PFSK-1 (cell line): ENCODE measurements at regions not wholly inside any gene's neighbourhood (a gene's known extent, or its start where the extent isn't known, plus 50 kb on each side); places are given as distances from the start of the nearest gene placed in this dataset.

Experiments
- FOXP2 ChIP-seq: optimal IDR thresholded peaks from 2 replicates; pipeline ENCODE3; 2011; ENCODE audit warnings: borderline replicate concordance, control low read depth, inconsistent platforms; ENCODE audit not compliant: insufficient read depth; ENCODE audit errors: extremely low read length, extremely low read depth
- POLR2AphosphoS5 ChIP-seq: IDR thresholded peaks from 2 replicates; pipeline ENCODE4 v1.6.1; 2012; ENCODE audit warnings: low read depth, mild to moderate bottlenecking, control low read depth, low read length, moderate library complexity
- TF ChIP-seq, protein P1 (sequence below), 2 experiments: IDR thresholded peaks; 2 replicates each; pipeline versions ENCODE4 v1.6.1 to v1.8.0; 2011 to 2012; ENCODE audit warnings: low read depth in 2 of 2, low read length in 2 of 2, control low read depth in 1 of 2, inconsistent platforms in 1 of 2, mild to moderate bottlenecking in 1 of 2, moderate library complexity in 1 of 2; ENCODE audit not compliant: insufficient read depth in 1 of 2

DNA sequence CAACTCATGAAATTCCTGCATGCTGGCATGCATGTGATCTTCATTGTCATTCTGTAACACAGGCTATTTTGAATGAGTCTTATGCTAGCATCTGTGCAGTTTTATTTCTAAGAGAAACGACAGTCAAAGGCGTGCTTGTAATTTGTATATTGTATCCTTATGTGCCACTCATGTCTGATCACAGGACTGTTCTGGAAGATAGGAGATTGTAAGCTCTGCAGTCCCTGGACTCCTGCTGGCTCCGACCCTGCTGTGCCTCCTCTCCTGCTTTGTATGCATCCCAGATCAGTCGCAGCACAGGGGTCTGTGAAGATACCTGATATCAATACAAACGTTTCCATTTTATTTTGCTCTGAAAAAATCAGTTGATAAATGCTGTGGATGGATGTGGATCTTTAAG lies 653.1 kb downstream of the LIG4 start:
- no peak for TF ChIP-seq POLR2AphosphoS5
- TF ChIP-seq, protein P1, sequence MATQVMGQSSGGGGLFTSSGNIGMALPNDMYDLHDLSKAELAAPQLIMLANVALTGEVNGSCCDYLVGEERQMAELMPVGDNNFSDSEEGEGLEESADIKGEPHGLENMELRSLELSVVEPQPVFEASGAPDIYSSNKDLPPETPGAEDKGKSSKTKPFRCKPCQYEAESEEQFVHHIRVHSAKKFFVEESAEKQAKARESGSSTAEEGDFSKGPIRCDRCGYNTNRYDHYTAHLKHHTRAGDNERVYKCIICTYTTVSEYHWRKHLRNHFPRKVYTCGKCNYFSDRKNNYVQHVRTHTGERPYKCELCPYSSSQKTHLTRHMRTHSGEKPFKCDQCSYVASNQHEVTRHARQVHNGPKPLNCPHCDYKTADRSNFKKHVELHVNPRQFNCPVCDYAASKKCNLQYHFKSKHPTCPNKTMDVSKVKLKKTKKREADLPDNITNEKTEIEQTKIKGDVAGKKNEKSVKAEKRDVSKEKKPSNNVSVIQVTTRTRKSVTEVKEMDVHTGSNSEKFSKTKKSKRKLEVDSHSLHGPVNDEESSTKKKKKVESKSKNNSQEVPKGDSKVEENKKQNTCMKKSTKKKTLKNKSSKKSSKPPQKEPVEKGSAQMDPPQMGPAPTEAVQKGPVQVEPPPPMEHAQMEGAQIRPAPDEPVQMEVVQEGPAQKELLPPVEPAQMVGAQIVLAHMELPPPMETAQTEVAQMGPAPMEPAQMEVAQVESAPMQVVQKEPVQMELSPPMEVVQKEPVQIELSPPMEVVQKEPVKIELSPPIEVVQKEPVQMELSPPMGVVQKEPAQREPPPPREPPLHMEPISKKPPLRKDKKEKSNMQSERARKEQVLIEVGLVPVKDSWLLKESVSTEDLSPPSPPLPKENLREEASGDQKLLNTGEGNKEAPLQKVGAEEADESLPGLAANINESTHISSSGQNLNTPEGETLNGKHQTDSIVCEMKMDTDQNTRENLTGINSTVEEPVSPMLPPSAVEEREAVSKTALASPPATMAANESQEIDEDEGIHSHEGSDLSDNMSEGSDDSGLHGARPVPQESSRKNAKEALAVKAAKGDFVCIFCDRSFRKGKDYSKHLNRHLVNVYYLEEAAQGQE (IDR thresholded peaks at IDR 0.05; ENCODE audit: insufficient read depth in 1 of 2, low read depth in 2 of 2, low read length in 2 of 2) = no peak
- no peak for TF ChIP-seq FOXP2
